K562 (cell line): ENCODE measurements at regions not wholly inside any gene's neighbourhood (a gene's known extent, or its start where the extent isn't known, plus 50 kb on each side); places are given as distances from the start of the nearest gene placed in this dataset.

Source experiments
- ATAC-seq: fragments of 200-7000 bp; cut with Tn5 transposase; 3 replicates; pipeline ENCODE4 v1.9.1; 2020; ENCODE audit warnings: moderate library complexity
- BruUV-seq: library from RNA; stranded (reverse); fragments of 400-500 nt; replicated peaks from 2 replicates; lab custom pipeline; 2021; lab: Mats Ljungman, UMichigan
- CTCF ChIA-PET: fragments of 300-600 bp; formaldehyde crosslinking; extraction: SDS; loops from one replicate; lab custom pipeline; 2021; ENCODE audit warnings: low intra/inter-chr PET ratio; lab: Yijun Ruan, JAX
- POLR2A ChIA-PET: fragments of 300-600, 350-650 bp; sonication (Branson Sonifier 250); formaldehyde crosslinking; extraction: SDS; loops from one replicate; lab custom pipeline; 2021; ENCODE audit warnings: antibody characterized with exemption, inconsistent platforms; lab: Yijun Ruan, JAX
- DNase-seq, 4 experiments: peaks; one replicate each; pipeline versions ENCODE4 v3.0.0 to v3.0.0-alpha.2; 2011 to 2018; ENCODE audit warnings: low spot score in 3 of 4, mixed read lengths in 3 of 4; ENCODE audit errors: extremely low read depth in 1 of 4
- FAIRE-seq: peaks from 2 replicates; lab custom pipeline; 2011; peaks lifted over from hg19 to GRCh38; lab: Jason Lieb, UNC
- H2AFZ ChIP-seq: 2 replicates; pipeline ENCODE4 v1.6.0; 2011; ENCODE audit warnings: low read depth, low read length, control low read depth, inconsistent platforms
- H3K27ac ChIP-seq: fragments of 200-600 bp; 3 replicates; pipeline ENCODE4 v1.8.0; 2011; ENCODE audit warnings: low read depth, mild to moderate bottlenecking, control low read depth, inconsistent platforms, low read length, moderate library complexity, mixed read lengths; ENCODE audit errors: extremely low read depth
- H3K27me3 ChIP-seq, 2 experiments: fragments of 300-600 bp in 1 of 2; 2 replicates in 1 of 2; 3 replicates in 1 of 2; pipeline versions ENCODE4 v1.6.0 to v1.8.0; 2011; ENCODE audit warnings: inconsistent platforms in 2 of 2, low read length in 2 of 2, mild to moderate bottlenecking in 1 of 2, mixed read lengths in 1 of 2, moderate library complexity in 1 of 2; ENCODE audit not compliant: control insufficient read depth in 2 of 2, insufficient read depth in 2 of 2
- H3K36me3 ChIP-seq: fragments of 300-600 bp; 3 replicates; pipeline ENCODE4 v1.8.0; 2011; ENCODE audit warnings: mild to moderate bottlenecking, low read length, inconsistent platforms; ENCODE audit not compliant: control insufficient read depth, insufficient read depth
- H3K4me1 ChIP-seq, 2 experiments: fragments of 200-600 bp in 1 of 2; replicated peaks in 1 of 2; 2 replicates in 1 of 2; 3 replicates in 1 of 2; pipeline versions ENCODE4 v1.5.1 to v1.8.0; 2011; ENCODE audit warnings: inconsistent platforms in 2 of 2, low read length in 2 of 2, mild to moderate bottlenecking in 1 of 2, mixed read lengths in 1 of 2, moderate library complexity in 1 of 2; ENCODE audit not compliant: control insufficient read depth in 2 of 2, insufficient read depth in 2 of 2
- H3K4me2 ChIP-seq: 2 replicates; pipeline ENCODE4 v1.6.1; 2011; ENCODE audit warnings: low read length, control low read depth, inconsistent platforms, mixed read lengths; ENCODE audit not compliant: insufficient read depth
- H3K4me3 ChIP-seq: fragments of 200-600 bp; sonication (generic), shearing (Covaris generic); 2 replicates; pipeline ENCODE4 v1.5.1; 2016; ENCODE audit warnings: control low read depth, inconsistent platforms
- H3K79me2 ChIP-seq: fragments of 200-600 bp; 3 replicates; pipeline ENCODE4 v1.8.0; 2011; ENCODE audit warnings: low read length, inconsistent platforms; ENCODE audit not compliant: control insufficient read depth, insufficient read depth
- H3K9ac ChIP-seq, 2 experiments: 2 replicates each; pipeline versions ENCODE4 v1.6.0 to v1.6.1; 2011; ENCODE audit warnings: low read depth in 2 of 2, low read length in 2 of 2, control low read depth in 1 of 2, inconsistent platforms in 1 of 2, mild to moderate bottlenecking in 1 of 2, mixed read lengths in 1 of 2; ENCODE audit not compliant: insufficient read depth in 1 of 2
- H3K9me1 ChIP-seq: one replicate; pipeline ENCODE4 v1.6.0; 2011; ENCODE audit warnings: inconsistent platforms, mild to moderate bottlenecking, low read length, moderate library complexity; ENCODE audit not compliant: control insufficient read depth, insufficient read depth
- H3K9me3 ChIP-seq: replicated peaks from 2 replicates; pipeline ENCODE4 v1.5.1; 2011; ENCODE audit warnings: low read depth, low read length, inconsistent platforms; ENCODE audit not compliant: control insufficient read depth, insufficient read depth
- H4K20me1 ChIP-seq: replicated peaks from 2 replicates; pipeline ENCODE4 v1.6.1; 2011; ENCODE audit warnings: low read length, inconsistent platforms, mixed read lengths; ENCODE audit not compliant: control insufficient read depth, insufficient read depth
- BCOR ChIP-seq: fragments of 450-650 bp; IDR thresholded peaks from 2 replicates; pipeline ENCODE4 v1.6.1; 2016
- ERF ChIP-seq: fragments of 450-650 bp; formaldehyde crosslinking; IDR thresholded peaks from 2 replicates; pipeline ENCODE4 v1.4.0; 2020; ENCODE audit warnings: mild to moderate bottlenecking, mixed read lengths
- KLF1 ChIP-seq: fragments of 450-650 bp; IDR thresholded peaks from 2 replicates; pipeline ENCODE4 v1.6.1; 2016; ENCODE audit warnings: missing genetic modification characterization, missing compliant biosample characterization
- STAG1 ChIP-seq: sonication (generic); formaldehyde crosslinking; IDR thresholded peaks from 2 replicates; pipeline ENCODE4 v1.5.0; 2020; ENCODE audit warnings: missing genetic modification reagents, borderline replicate concordance
- TAL1 ChIP-seq: fragments of 450-650 bp; IDR thresholded peaks from 2 replicates; pipeline ENCODE4 v1.6.1; 2016; ENCODE audit warnings: mild to moderate bottlenecking
- ZMIZ1 ChIP-seq, 2 experiments: fragments of 150-350 bp in 1 of 2; IDR thresholded peaks; 2 replicates each; pipeline ENCODE4 v1.6.1; 2012 to 2016; ENCODE audit warnings: low read depth in 2 of 2, low read length in 2 of 2, mild to moderate bottlenecking in 1 of 2, moderate library complexity in 1 of 2
- WGBS: fragments of 100-300 bp; shearing (Covaris generic); methylation state at CpG from one replicate; pipeline ENCODE4 v1.1.6; 2016; ENCODE audit warnings: low coverage, mixed read lengths; ENCODE audit not compliant: insufficient coverage; ENCODE audit errors: missing lambda C conversion rate; 5-methylcytosine and 5-hydroxymethylcytosine counted together
- in situ Hi-C: fragments of 300-500 bp; cut with MboI; formaldehyde crosslinking; loops from 4 replicates; pipeline ENCODE4 v1.15.0; 2018; ENCODE audit warnings: inconsistent platforms, mixed read lengths
- intact Hi-C: fragments of 100-400 bp; cut with micrococcal nuclease; formaldehyde crosslinking; loops from 2 replicates; pipeline ENCODE4 v1.14.2; 2022
- TF ChIP-seq, protein P1 (sequence below): sonication (generic); formaldehyde crosslinking; IDR thresholded peaks from 2 replicates; pipeline ENCODE4 v1.8.0; 2022; ENCODE audit warnings: missing genetic modification reagents, mild to moderate bottlenecking, borderline replicate concordance

- no peak for TF ChIP-seq ZMIZ1 (IDR thresholded peaks at IDR 0.05; ENCODE audit: low read depth in 2 of 2, low read length in 2 of 2)
- no peak for TF ChIP-seq TAL1
- TF ChIP-seq BCOR, result no peak
- TF ChIP-seq STAG1 (CRISPR knock-in tag), result no peak
These were observed 516.0 kb downstream of the PCDH7 start (continued) for GRCh38 chr4:31236020-31236638.

DNA sequence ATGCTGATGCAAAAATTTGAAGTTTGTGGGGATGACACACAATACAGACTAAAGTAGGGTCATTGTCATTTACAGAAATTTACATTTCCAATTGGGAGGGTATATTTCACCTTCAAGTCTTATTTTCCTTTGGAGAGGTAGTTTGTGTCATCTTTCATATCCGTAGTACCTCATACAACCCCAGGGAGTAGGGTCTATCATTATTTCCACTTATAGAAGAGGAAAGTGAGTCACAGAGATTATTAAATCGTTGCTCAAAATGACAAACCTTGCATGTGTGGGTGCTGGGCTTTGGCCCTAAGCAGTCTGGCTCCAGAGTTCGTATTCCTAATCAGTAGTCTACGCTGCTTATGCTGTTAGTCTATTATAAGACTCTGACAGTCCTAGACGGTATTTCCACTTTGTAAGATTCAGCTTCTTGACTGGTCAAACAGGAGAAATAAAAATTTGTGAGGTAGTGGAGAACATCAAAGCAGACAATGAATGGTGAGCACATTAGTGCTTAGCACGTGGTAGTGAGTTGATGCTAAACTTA is 516.5 kb downstream of the PCDH7 start:
- no peak for DNase-seq
- Histone ChIP-seq H3K79me2 (no peaks in the 10 kb centered on the region), H3K4me2 (no peak overlapping the region), H4K20me1 (no peaks in the 10 kb centered on the region), H3K27ac (no peak overlapping the region), H3K4me1 (no peaks in the 10 kb centered on the region), H3K4me3 (no peak overlapping the region), H3K9ac (no peak overlapping the region), H3K9me1 (no peaks in the 10 kb centered on the region), H3K27me3 (no peaks in the 10 kb centered on the region), H3K36me3 (no peaks in the 10 kb centered on the region)
- in situ Hi-C loops, result no loop called here
- no peak for FAIRE-seq
- BruUV-seq, result no TSS peak
- WGBS, result 5% methylated on average over 6 of the region's 6 CpGs
- no peak for ATAC-seq
- intact Hi-C loops, result no loop called here
- POLR2A ChIA-PET, result no interaction called here
- TF ChIP-seq ERF (no peak), KLF1 (tag) (no peak)
- TF ChIP-seq, protein P1, sequence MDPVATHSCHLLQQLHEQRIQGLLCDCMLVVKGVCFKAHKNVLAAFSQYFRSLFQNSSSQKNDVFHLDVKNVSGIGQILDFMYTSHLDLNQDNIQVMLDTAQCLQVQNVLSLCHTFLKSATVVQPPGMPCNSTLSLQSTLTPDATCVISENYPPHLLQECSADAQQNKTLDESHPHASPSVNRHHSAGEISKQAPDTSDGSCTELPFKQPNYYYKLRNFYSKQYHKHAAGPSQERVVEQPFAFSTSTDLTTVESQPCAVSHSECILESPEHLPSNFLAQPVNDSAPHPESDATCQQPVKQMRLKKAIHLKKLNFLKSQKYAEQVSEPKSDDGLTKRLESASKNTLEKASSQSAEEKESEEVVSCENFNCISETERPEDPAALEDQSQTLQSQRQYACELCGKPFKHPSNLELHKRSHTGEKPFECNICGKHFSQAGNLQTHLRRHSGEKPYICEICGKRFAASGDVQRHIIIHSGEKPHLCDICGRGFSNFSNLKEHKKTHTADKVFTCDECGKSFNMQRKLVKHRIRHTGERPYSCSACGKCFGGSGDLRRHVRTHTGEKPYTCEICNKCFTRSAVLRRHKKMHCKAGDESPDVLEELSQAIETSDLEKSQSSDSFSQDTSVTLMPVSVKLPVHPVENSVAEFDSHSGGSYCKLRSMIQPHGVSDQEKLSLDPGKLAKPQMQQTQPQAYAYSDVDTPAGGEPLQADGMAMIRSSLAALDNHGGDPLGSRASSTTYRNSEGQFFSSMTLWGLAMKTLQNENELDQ (CRISPR knock-in tag), result no peak
- TF ChIP-seq, all 486 proteins: peak for 0
- no peaks in the 10 kb centered on the region for H3K9me3 ChIP-seq
- no peak overlapping the region for H2AFZ ChIP-seq
- CTCF ChIA-PET, result no interaction called here
